GM21717 (cell line): ENCODE measurements at regions not wholly inside any gene's neighbourhood (a gene's known extent, or its start where the extent isn't known, plus 50 kb on each side); places are given as distances from the start of the nearest gene placed in this dataset.

ENCODE experiments used
- ATAC-seq: cut with Tn5 transposase; IDR thresholded peaks from one replicate; pipeline ENCODE4 v1.9.1; 2021; ENCODE audit warnings: mild to moderate bottlenecking, moderate library complexity; ENCODE audit not compliant: unreplicated experiment

DNA sequence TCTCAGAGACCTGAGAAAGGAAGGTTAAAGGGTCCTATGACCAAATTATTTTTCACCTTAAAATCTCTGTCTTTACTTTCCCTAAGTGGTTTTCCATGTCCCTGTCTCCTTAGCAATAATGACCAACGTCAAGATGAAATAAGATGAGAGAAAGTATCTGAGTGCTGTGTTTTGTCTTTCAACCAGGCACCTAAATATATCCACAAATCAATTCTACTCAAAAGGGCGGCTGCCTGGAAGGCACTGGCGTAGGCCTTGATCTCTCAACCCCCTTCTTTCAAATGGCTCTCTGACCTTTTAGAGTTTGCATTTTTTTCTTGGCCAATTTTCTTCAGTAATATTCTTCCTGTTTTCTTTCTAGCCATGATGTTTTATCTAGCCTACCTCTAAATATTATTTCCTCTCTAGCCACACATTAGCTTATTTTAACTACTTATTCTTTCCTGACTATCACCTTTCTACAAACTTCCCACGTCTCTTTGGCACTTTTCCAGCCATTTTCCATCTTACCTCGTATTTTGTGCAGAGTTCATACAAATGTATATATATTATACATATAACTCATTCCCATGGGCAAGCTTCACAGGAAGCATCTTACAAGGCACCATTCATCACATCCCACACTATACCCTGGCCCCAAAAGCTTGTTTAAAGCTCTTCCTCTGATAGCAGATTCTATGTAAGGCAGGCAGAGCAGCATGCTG is 204.5 kb downstream of the SNX18 start:
- ATAC-seq = no peak

DNA sequence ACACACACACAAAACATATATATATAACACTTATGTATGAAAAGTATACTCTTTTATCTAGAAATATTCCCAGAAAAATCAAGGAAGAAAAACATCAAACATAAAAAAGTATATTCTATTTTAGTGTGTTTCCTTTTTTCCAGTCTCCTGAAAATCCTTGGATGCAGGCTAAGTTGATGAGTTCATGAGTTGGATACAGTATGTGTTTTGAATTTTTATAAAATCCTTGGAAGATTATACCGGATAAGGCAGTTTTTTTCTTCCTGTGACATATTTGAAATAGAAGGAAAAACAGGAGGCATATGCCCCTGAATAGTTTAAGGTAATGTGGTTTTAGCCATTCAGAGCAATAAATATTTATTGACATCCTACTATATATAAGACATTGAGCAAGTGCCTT is 203.6 kb downstream of the SNX18 start:
- ATAC-seq = no peak

DNA sequence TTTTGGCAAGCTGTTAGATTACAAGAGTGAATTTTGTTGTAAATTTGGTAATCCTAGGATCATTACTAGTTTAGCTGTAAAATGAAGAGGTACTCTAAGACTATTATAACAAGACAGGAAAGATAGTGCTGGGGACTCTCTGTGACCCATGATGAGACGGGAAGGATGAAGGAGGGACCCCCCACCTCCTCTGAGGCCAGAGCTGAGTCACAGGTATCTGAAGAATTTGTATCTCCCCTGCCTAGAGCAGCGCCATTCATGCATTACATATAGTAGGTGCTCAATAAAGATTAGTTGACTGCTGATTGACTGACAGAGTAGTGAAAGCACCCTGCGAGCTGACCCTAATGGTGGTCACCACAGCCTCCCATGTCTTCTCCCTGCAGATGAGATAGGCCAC is 202.8 kb downstream of the SNX18 start:
- ATAC-seq = no peak

DNA sequence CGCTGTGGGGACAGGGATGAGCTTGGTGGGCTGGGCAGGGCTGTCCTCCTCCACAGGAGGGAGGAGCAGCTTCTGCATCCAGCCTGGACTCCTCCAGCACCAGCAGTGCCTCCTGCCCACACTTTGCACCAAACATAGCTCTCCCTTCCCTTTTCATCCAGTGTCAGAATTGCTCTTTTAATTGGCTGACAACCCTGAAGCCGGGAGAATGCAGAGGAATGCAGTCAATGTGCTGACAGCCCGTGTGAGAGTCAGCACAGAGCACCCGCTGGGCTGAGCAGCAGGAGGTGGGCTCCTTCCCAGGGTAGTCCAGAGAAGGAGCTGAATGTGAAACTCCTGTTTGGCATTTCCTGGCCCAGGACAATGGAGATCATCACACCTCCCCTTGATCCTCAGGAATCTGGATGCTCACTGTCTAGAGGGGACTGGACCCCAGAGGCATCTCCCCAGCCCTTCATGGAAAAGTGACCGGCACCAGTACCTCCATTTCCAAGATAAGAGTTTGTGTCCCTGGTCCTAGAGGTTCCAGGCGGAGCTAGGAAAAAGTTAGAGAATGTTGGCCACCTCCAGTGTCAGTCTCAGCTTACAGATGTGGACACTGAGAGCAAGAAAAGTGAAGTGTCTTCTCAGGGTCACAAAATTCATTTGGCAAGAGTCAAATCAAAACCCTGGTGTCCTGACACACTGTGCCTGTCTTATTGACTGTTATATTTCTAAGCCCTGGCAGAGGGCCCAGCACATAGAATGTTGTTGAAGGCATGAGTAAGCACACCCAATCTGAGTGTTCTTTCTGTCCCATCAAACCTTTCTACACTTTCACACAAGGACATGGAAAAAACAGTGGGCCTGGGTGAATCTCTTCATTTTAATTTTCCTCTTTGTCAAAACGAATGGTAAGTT is 202.1 kb downstream of the SNX18 start:
- ATAC-seq = no peak

DNA sequence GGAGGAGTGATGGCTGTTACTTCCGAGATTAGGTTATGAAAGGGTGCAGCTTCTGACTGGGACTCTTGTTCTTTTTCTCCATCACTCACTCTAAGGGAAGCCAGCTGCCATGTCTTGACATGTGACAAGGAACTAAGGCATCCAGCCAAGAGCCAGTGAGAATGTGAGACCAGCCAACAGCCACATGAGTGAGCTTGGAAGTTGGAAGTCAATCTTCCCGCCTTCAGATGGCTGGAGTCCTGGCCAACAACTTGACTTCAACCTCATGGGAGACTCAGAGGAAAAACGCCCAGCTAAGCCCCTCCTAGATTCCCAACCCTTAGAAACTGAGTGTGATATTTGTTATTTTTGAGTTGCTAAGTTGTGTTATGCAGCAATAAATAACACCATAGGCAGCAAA is 201.1 kb downstream of the SNX18 start:
- no peak for ATAC-seq

DNA sequence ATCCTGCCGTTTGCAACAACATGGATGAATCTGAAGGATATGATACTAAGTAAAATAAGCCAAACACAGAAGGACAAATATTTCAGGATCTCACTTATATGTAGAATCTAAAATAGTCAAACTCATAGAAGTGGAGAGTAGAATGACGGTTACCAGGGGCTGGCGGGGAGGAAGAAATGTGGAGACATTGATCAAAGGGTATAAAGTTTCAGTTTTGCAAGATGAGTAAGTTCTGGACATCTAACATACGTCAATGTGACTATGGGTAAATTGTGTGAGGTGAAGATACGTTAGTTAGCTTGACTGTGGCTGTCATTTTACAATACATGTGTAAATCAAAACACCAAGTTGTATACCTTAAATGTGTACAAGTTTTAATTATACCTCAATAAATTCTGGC is 200.3 kb downstream of the SNX18 start:
- ATAC-seq = no peak

DNA sequence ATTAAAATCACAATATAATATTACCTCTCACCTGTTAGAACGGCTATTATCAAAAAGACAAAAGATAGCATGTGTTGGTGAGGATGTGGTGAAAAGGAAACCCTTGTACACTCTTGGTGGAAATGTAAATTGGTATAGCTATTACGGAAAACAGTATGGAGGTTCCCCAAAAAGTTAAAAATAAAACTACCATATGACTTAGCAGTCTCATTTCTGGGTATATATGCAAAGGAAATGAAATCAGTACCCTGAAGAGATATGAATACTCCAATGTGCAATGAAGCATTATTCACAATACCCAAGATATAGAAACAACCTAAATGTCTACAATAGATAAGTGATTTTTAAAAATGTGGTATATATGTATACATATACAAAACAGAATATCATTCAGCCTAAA is 199.9 kb downstream of the SNX18 start:
- ATAC-seq = no peak

DNA sequence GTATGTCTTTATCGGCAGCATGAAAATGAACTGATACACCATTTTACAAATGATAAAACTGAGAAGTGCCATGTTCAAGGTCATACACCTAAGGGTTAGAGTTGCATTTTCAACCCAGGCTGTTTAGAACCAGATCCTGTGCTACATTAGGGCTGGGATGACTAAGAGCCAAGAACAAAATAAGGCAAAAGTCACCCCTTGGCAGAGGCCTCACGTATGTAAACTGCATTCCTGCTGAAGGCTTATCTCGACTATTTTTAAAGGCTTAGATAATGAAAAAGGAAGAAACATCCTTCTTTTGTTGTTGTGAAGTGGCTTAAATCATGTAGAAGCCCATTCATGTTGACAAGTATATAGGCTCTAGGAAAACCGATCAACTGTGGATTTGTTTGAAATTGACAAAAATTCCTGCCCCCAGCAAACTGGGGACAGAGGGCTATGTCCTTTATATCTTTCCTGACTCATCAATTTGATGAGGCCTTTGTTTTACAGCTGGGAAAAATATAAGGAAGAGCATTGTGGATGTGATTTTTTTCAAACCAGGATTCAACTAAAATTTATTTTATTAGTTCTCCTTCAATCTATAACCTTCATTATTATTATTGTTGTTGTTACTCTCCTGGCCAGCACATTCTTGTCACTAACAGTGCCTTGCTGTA is 196.5 kb downstream of the SNX18 start:
- no peak for ATAC-seq

DNA sequence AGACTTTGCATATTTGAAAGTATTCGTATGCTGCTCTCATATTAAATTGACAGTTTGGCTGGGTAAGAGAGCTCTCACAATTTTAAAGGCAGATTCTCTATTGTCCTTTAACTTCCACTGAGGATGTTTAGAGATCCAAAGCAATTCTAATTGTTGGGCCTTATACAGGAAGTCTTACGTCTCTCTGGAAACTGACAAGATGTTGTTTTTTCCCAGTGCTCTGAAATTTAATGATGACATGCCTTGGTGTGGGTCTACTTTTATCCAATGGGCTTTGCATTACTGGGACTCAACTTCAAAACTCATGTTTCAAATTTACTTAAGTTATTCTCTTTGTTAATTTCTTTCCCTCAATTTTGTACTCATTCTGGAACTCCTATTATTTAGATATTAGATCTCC is 191.5 kb downstream of the SNX18 start:
- ATAC-seq = no peak

DNA sequence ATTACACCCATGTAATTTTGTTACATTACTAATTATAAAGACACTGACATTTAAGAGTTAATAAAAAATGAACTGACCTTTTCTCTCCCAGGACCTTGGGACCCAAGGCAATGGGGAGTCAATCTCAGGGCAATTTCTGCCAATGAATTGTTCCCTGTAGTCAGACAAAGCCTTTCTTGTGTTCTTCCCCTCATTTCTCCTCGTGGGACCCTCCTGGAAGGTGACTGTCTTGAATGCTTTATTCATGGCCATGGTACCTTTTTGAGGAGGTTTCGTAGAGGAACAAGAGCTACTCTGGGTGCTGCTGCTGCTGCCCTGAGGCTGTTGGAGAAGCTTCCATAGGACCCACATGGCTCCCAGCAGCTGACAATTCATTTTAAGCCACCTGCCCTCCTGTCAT is 190.3 kb downstream of the SNX18 start:
- no peak for ATAC-seq

DNA sequence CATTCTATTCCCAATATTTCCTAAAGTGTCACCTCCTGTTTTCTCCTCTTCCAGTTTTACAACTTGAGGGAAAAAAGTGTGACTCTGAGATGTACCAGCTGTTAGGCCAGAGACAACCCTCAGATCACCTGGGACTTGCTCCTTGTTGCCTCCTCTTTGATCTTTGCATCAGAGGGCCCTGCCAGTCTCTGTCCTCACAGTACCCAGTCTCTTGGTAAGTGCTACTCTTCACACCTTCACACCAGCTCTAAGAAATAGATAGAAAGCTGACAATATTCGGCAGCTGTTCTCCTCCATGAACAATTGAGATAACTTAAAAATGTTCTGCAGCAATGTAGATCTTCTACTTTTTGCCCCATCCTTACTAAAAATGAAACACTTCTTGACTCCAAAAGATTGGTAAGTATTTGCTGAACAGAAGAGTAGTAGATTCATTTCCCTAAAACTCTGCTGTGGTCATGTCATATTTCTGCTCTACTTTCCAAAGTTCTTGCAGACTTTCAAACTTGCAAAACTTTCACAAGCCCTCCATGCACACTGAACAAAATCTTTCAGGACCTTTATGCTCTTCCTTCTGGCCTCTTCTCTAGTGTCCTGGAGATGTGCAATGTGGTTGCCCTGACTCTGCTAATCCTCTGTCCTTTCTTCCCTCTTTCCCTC is 188.6 kb downstream of the SNX18 start:
- ATAC-seq = no peak

DNA sequence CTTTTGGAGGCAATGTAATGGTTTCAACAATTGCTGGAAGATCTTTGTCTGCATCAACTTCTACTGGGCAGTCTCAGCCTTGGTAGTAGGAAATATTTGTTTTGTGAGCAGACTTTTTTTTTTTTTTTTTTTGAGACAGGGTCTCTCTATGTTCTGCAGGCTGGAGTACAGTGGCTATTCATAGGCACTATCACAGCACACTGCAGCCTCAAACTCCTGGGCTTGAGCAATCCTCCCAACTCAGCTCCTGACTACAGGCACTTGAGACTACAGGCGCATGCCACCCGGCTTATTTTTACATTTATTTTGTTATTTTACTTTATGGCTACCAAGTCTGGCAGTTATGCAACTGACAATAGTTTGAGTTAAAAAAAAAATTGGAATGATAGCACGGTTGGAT is 187.3 kb downstream of the SNX18 start:
- ATAC-seq = no peak

DNA sequence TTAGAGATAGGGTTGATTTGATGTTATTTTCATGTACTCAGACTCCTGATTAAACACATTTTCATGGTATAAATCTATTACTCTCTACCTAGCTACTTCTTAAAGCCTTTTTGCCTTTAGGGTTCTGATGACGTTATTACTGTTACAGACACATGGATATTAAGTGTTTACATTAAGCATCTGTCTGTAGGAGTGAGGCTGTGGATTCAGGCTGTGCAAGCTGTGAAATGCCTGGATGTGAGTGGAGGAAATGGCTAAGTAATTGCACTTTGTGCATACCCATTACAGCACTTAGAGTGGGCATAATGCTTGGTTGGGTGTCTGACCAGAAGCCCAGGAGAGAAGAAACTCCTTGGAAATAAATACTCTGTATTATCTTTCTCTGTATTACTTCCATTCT is 186.8 kb downstream of the SNX18 start:
- ATAC-seq = no peak

DNA sequence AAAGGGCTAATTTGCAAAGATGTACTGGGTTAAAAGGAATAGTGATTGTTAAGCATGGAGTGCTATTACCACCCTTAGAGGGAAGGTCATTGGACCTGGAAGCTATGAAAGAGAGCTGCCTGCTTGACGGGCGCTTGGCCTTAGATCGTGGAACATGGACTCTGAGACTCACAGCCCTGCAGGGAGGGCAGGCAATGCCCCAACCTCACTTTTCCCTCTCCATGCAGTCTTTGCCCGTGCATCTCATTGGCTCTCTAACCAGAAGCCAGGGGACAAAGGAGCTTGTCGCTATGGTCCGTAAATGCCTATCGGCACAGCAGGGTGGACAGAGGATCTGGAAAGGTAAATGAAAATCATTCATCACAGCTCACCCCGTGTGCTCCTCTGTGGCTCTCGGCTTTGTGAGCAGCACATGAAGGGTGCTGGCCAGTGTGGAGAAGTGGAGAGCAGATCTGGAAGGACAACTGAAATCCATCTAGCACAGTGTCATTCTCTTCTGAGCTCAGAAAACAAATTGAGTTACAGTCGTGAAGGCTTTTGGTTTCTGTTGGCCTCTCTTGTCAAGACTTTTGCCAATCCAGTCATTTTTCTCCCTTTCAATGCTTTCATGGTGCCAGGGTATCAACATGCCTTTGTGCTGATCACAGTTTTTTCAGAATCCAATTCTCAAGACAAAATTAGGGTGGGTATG is 186.2 kb downstream of the SNX18 start:
- ATAC-seq = no peak

DNA sequence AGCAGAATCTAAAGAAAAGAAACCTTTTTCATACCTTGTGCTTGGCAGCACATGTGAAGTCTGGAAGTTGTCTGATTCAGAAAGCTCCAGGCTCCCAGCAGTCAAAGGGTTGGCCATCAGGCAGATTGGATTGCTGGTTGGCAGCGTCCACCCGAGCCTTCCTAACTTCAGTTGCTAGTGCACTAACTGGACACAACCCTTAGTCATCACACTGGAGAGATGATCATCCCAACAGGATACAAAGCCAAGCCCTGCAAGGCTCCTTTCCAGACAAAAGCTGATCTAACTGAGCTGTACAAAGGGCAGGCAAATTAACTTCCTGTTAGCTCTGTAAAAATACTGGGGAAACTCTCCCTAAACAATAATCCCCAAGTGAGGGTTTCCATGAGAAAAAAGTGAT is 185.6 kb downstream of the SNX18 start:
- no peak for ATAC-seq

DNA sequence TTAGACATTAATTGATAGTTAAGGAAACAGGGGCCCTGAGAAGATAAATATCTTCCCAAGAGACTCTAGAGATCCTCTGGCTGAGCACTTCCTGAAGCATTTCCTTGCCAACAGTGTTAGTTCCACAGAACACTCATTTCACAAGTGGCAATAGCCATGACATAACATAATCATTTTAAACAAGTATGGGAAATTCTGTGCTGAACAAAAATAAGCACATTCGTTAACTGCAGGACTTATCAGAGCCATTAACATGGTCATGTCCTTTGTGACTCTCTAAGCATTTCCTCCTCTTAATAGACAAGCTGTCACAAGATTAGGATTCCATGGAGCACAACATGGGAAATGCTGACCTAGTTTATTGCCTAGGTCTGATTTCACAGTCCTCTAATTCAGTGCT is 184.9 kb downstream of the SNX18 start:
- no peak for ATAC-seq

DNA sequence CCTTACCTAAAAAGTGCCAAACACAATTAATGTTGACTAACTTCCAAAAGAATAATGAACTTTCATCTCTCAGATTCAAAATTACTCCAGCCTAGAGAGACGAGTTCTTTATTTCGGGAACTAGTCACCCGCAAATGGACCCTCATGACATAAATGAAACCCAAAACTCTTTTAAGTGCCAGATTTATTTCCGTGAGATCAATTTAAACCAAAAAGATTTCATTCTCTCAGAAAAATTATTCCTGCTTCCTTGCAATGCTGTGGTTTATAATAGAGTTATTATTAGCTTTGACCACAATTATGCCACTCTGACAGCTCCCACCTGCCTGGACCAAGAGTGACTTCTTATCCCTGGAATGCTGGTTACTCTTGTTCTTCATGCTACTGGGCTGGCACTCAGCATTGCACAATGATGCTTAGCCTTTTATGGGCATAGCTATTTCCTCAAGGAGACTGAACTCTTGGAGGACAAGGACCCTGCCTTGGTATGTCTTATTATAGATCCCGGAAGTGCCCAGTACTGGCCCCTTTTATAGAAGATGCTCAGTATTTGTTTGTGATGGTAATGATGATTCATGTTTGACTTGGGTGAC is 183.5 kb downstream of the SNX18 start:
- ATAC-seq = no peak

DNA sequence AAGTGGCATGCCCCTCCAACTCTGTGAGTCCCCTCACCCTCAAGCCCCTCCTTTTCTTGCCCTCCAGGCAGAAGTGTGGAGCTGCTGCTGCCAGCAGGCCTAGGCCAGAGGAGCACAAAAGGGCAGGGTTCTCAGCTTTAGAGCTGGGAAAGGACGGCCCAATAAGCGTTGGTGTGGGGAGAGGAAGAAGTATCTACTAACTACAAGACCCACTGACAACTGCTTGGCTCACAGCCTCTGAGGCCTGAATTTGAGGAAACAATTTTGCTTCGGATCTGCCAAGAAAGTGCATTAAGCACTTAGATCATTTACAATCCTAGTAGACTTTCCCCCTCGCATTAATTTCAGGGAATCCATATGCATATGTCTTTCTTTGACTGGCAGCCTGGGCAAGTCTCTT is 179.4 kb downstream of the SNX18 start:
- no peak for ATAC-seq

DNA sequence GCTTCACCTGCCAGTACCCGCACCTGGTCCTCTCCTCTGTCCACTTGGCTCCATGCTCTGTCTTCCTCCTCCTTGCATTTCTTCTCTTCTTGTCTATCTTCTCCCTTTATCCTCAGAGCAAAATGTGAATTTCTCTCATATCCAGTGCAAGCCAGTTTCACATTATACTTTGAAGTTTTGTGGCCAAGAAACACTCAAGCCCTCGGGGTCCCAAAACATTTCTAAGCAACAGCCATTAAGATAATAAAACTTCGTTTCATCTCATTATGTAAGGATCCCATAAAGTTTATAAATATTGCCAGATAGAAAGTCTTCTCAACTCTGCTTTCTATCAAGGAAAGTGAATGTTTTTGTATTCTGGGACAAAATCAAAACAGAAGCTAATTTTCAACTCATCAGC is 178.8 kb downstream of the SNX18 start:
- no peak for ATAC-seq

DNA sequence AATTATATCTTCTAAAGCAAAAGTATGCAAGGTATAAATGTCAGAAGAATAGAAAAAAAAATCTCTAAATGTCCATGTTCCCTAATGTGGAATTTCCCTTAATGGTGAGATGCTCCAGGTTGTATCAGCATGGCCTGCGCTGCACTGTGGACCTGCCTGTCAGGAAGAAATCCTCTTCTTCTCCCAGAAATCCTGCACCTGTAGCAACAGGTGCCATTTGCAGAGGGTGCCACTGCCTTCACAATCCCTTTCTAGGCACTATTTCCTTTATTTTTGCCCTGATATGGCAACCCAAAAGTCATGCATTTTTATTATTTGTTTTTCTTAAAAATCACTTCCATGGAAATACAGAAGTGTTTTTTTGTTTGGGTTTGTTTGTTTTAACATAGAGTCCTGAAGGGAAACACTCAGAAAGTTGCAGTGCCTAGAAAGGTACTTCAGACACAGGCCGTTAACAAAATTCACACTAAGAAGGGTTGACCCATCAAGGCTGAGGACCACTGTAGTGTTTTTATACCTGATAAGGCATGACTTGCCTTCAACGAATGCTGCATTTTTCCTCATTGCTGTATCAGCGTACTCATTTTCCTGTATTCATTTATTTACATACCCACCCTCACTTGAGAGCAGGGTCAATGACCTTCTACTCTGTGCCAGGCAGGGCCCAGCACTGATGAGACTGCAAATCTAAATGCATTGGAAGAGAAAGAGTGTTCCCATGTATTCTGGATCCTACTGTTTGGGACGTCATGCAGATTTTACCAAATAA is 177.8 kb downstream of the SNX18 start:
- no peak for ATAC-seq
